Fibroblast of lung (primary cell): ENCODE measurements at regions not wholly inside any gene's neighbourhood (a gene's known extent, or its start where the extent isn't known, plus 50 kb on each side); places are given as distances from the start of the nearest gene placed in this dataset.

Source experiments
- DNase-seq, 2 donors: peaks; one replicate each; pipeline versions ENCODE4 v3.0.0 to v3.0.0-alpha.2; 2010; ENCODE audit warnings: low read depth in 2 of 2
- H2AFZ ChIP-seq: 2 replicates; pipeline ENCODE4 v1.5.1; 2012; ENCODE audit warnings: low read length, control low read depth, inconsistent platforms
- H3K27ac ChIP-seq: 2 replicates; pipeline ENCODE4 v1.5.1; 2011; ENCODE audit warnings: low read length, control low read depth; ENCODE audit not compliant: insufficient read depth
- H3K27me3 ChIP-seq: 2 replicates; pipeline ENCODE4 v1.5.1; 2011; ENCODE audit warnings: mild to moderate bottlenecking, low read length; ENCODE audit not compliant: control insufficient read depth, insufficient read depth
- H3K36me3 ChIP-seq: 2 replicates; pipeline ENCODE4 v1.5.1; 2011; ENCODE audit warnings: low read length; ENCODE audit not compliant: control insufficient read depth, insufficient read depth
- H3K4me1 ChIP-seq: 2 replicates; pipeline ENCODE4 v1.5.1; 2011; ENCODE audit warnings: low read length; ENCODE audit not compliant: control insufficient read depth, insufficient read depth; ENCODE audit errors: extremely low read depth
- H3K4me2 ChIP-seq: 2 replicates; pipeline ENCODE4 v1.5.1; 2011; ENCODE audit warnings: low read length, control low read depth; ENCODE audit not compliant: insufficient read depth; ENCODE audit errors: extremely low read depth
- H3K4me3 ChIP-seq, 4 experiments: fragments of 200-600 bp in 1 of 4; sonication (generic) in 1 of 4; replicated peaks in 1 of 4; 2 replicates each; pipeline ENCODE4 v1.5.1; 2011 to 2016; ENCODE audit warnings: low read length in 4 of 4, low read depth in 3 of 4, mild to moderate bottlenecking in 3 of 4, control low read depth in 2 of 4, inconsistent platforms in 1 of 4, mixed read lengths in 1 of 4; ENCODE audit not compliant: insufficient read depth in 1 of 4; ENCODE audit errors: control extremely low read depth in 1 of 4
- H3K79me2 ChIP-seq: 2 replicates; pipeline ENCODE4 v1.5.1; 2012; ENCODE audit warnings: mild to moderate bottlenecking, low read length, inconsistent platforms; ENCODE audit not compliant: control insufficient read depth, insufficient read depth
- H3K9ac ChIP-seq: 2 replicates; pipeline ENCODE4 v1.5.1; 2011; ENCODE audit warnings: mild to moderate bottlenecking, low read length, control low read depth; ENCODE audit not compliant: insufficient read depth
- H3K9me3 ChIP-seq: 2 replicates; pipeline ENCODE4 v1.5.1; 2012; ENCODE audit warnings: low read depth, low read length; ENCODE audit not compliant: control insufficient read depth, insufficient read depth
- H4K20me1 ChIP-seq: 2 replicates; pipeline ENCODE4 v1.5.1; 2011; ENCODE audit warnings: low read length; ENCODE audit not compliant: control insufficient read depth, insufficient read depth; ENCODE audit errors: extremely low read depth
- EZH2 ChIP-seq: IDR thresholded peaks from 2 replicates; pipeline ENCODE4 v1.5.1; 2012; ENCODE audit warnings: low read length, control low read depth, mild to moderate bottlenecking; ENCODE audit errors: missing control alignments
- TF ChIP-seq, protein P1 (sequence below), 2 donors: IDR thresholded peaks in 1 of 2; conservative IDR thresholded peaks in 1 of 2; 1 replicate in 1 of 2; 2 replicates in 1 of 2; pipeline ENCODE4 v1.5.1; 2011 to 2012; ENCODE audit warnings: low read length in 2 of 2, control low read depth in 1 of 2, inconsistent platforms in 1 of 2, low read depth in 1 of 2, mild to moderate bottlenecking in 1 of 2

DNA sequence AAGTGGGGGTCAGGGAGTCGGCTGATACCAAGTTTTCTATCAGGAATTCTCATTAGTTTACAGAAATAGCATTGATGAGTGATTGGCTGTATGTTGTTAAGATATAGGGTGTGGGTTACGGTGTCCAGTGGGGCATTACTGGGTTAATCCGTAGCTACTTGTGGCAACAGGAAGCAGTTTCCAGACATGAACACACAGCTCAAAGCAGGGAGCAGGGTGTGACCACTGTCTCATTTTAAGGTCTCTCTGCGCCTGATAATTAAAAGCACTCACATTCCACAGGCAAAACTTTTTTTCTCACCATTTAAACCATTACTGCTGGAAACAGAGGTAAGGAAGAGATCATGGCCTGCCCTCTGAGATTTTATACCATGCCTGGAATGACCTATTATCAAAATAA is 114.9 kb downstream of the SIK1 start:
- Histone ChIP-seq H3K9ac (no peak overlapping the region), H3K4me1 (no peaks in the 10 kb centered on the region), H3K4me2 (no peak overlapping the region), H2AFZ (no peak overlapping the region), H3K27me3 (no peaks in the 10 kb centered on the region), H3K36me3 (no peaks in the 10 kb centered on the region), H3K9me3 (no peaks in the 10 kb centered on the region), H3K79me2 (no peaks in the 10 kb centered on the region), H3K27ac (no peak overlapping the region), H4K20me1 (no peaks in the 10 kb centered on the region), H3K4me3 (no peak overlapping the region)
- TF ChIP-seq, protein P1, sequence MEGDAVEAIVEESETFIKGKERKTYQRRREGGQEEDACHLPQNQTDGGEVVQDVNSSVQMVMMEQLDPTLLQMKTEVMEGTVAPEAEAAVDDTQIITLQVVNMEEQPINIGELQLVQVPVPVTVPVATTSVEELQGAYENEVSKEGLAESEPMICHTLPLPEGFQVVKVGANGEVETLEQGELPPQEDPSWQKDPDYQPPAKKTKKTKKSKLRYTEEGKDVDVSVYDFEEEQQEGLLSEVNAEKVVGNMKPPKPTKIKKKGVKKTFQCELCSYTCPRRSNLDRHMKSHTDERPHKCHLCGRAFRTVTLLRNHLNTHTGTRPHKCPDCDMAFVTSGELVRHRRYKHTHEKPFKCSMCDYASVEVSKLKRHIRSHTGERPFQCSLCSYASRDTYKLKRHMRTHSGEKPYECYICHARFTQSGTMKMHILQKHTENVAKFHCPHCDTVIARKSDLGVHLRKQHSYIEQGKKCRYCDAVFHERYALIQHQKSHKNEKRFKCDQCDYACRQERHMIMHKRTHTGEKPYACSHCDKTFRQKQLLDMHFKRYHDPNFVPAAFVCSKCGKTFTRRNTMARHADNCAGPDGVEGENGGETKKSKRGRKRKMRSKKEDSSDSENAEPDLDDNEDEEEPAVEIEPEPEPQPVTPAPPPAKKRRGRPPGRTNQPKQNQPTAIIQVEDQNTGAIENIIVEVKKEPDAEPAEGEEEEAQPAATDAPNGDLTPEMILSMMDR (conservative IDR thresholded peaks at IDR 0.05 in 1 of 2, IDR thresholded peaks at IDR 0.05 in 1 of 2; ENCODE audit: low read depth in 1 of 2, low read length in 2 of 2) = no peak
- DNase-seq = no peak

GRCh38 chr21:43311301-43311817 is 115.6 kb downstream of the SIK1 start:
- Histone ChIP-seq H3K9ac (no peak overlapping the region), H3K36me3 (no peaks in the 10 kb centered on the region), H3K27me3 (no peaks in the 10 kb centered on the region), H3K9me3 (no peaks in the 10 kb centered on the region), H3K4me1 (no peaks in the 10 kb centered on the region), H4K20me1 (no peaks in the 10 kb centered on the region), H3K4me2 (no peak overlapping the region), H3K27ac (no peak overlapping the region), H3K4me3 (no peak overlapping the region), H2AFZ (no peak overlapping the region), H3K79me2 (no peaks in the 10 kb centered on the region)
- DNase-seq = no peak
- TF ChIP-seq EZH2 = no peak
- TF ChIP-seq, protein P1 (conservative IDR thresholded peaks at IDR 0.05 in 1 of 2, IDR thresholded peaks at IDR 0.05 in 1 of 2; ENCODE audit: low read depth in 1 of 2, low read length in 2 of 2) = no peak

DNA sequence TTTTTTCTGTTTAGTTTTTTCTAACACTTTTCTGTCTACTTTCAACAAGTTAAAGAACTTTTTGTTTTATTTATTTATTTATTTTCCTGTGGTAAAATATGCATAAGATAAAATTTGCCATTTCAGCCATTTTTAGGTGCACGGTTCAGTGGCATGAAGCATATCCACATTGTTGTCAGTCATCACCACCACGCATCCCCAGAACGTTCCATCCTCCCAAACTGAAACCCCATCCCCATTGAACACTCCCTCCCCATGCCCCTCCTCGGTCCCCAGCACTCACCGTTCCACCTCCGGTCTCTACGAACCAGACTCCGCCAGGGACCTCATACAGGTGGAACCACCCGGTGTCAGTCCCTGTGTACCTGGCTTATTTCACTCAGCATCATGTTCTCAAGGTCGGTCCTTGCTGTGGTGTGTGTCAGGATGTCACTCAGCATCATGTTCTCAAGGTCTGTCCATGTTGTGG is 118.1 kb downstream of the SIK1 start:
- no peak overlapping the region for H3K4me3 ChIP-seq
- H3K27ac ChIP-seq = no peak overlapping the region

More for the DNA sequence above, 118.1 kb downstream of the SIK1 start:
- Histone ChIP-seq H3K9ac (no peak overlapping the region), H3K4me1 (no peaks in the 10 kb centered on the region), H2AFZ (no peak overlapping the region), H3K79me2 (no peaks in the 10 kb centered on the region), H4K20me1 (no peaks in the 10 kb centered on the region), H3K4me2 (no peak overlapping the region), H3K36me3 (no peaks in the 10 kb centered on the region), H3K27me3 (no peaks in the 10 kb centered on the region), H3K9me3 (no peaks in the 10 kb centered on the region)
- TF ChIP-seq, protein P1 (conservative IDR thresholded peaks at IDR 0.05 in 1 of 2, IDR thresholded peaks at IDR 0.05 in 1 of 2; ENCODE audit: low read depth in 1 of 2, low read length in 2 of 2) = no peak
- no peak for TF ChIP-seq EZH2
- DNase-seq = no peak
